GM21360 (cell line): ENCODE measurements at regions not wholly inside any gene's neighbourhood (a gene's known extent, or its start where the extent isn't known, plus 50 kb on each side); places are given as distances from the start of the nearest gene placed in this dataset.
"Not testable (repeated sequence)": the region's sequence is repeated elsewhere in the genome, so short reads cannot be mapped to it uniquely, and the experiment has no call there.

Experiments used
- ATAC-seq: cut with Tn5 transposase; IDR thresholded peaks from one replicate; pipeline ENCODE4 v1.9.1; 2021; ENCODE audit warnings: mild to moderate bottlenecking, moderate library complexity; ENCODE audit not compliant: unreplicated experiment

DNA sequence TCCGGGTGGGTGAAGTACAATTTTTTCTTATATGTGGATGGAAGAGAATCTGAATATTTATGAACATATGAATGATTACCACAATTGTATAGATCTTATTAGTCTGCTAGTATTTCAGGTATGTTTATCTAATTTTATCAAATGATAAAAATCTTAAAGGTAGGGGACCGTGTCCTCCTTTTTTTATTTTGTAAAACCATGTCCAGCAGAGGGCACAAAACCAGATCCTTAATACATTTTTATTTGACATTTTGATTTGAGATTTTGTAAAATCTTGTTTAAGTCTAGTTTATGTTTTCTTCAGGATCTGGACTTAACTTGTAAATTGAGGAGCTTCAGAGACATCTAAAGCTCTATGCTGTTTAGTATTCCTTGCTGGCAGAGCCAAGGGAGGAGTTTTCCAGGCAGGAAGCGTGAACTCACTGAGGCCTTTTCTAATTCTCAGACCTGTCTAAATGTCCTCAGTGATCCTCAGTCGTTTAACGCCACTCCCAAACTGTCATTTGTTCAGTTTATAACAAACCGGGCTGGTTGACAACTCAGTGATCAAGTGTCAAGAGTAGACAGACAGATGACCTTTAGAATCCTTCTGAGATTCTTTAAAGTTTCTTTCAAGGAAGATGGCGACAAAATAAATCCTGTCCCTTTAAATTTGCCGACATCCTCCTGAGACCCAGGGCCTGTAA lies 263.9 kb downstream of the KTN1 start:
- ATAC-seq: no peak

GRCh38 chr14:55845963-55846825 lies 266.2 kb downstream of the KTN1 start:
- no peak for ATAC-seq

GRCh38 chr14:55846826-55847446 lies 266.9 kb downstream of the KTN1 start:
- no peak for ATAC-seq

DNA sequence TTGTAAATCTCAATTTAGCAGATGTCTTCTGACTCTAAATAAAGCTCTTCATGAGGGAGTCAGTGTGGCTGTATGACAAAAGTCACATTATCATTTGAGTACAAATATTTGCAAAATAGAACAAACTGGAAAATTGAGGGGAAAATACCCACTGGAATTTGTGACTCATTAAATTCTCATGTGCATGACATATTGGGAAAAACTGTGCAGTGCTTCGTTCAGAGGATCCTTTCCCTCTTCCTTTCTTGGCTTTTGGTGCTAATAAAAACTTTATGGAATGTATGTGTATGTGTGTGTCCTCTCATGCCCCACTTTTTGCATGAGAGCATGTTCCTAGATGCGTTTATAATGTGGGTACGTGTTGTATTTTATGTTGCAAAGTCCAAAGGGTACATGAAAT lies 267.8 kb downstream of the KTN1 start:
- ATAC-seq: no peak

DNA sequence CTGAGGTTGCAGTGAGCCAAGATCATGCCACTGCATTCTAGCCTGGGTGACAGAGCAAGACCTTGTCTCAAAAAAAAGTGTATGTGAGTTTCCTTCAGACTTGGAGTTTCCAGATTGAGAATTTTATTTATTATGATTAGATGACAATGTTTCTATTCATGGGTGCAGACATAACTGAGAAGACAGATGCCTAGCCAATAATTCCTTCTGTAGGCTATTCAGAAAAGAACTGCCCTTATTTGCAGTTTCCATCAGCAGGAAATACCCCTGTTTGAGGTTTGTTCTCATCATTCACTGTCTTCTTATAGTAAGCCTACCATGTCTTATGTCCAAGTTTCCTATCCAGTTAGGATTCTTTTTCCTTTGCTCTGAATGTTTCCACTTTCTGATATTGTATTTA lies 269.0 kb downstream of the KTN1 start:
- ATAC-seq: no peak

GRCh38 chr14:55849833-55850232 lies 268.4 kb upstream of the PELI2 start:
- ATAC-seq: no peak

GRCh38 chr14:55850825-55851241 lies 267.4 kb upstream of the PELI2 start:
- ATAC-seq: no peak

DNA sequence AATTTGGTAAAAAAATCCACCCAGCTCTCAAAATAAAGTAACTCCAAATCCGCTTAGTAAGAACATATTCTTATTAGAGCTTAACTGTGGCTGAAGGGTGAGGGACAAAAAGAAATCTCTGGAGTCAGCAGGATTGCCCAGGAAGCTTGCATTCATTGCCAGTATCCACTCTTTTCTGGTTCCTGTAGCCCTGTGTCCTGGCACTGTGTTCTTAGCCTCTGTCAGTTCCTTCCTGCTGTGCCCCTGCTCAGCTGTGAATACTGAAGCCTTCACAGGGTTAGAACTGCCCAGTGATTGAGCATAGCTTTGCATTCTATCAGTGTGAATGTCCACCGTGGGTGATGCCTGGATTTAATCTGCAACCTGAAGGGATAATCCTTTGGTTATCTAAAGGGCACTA lies 266.9 kb upstream of the PELI2 start:
- no peak for ATAC-seq

DNA sequence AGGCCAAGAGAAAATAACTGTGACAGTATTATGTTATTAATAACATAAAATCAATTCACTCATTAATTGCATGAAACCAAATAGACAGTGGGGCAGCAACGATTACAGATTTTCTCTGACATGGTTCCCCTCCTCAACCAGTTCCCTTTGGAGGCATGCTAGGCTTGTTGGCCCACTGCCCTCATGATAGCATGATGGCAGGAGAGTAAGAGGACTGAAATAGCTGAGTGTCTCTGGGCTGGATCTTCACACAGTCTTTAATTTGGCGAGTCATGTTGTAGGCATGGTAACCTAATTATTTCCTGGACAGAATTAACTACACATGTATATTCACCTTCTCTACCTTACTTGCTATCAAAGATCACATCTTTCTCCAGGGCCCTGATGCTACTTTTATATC lies 266.2 kb upstream of the PELI2 start:
- no peak for ATAC-seq

GRCh38 chr14:55855751-55856150 lies 262.5 kb upstream of the PELI2 start:
- ATAC-seq: no peak

DNA sequence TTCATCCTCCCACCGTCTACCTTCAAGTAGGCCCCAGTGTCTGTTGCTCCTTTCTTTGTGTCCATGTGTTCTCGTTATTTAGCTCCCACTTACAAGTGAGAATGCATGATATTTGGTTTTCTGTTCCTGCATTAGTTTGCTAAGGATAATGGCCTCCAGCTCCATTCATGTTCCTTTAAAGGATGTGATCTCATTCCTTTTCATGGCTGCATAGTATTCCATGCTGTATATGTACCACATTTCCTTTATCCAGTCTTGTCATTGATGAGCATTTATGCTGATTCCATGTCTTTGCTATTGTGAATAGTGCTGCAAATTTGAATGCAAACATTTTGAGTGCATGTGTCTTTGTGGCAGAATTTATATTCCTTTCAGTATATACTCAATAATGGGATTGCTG lies 259.6 kb upstream of the PELI2 start:
- ATAC-seq: no peak

DNA sequence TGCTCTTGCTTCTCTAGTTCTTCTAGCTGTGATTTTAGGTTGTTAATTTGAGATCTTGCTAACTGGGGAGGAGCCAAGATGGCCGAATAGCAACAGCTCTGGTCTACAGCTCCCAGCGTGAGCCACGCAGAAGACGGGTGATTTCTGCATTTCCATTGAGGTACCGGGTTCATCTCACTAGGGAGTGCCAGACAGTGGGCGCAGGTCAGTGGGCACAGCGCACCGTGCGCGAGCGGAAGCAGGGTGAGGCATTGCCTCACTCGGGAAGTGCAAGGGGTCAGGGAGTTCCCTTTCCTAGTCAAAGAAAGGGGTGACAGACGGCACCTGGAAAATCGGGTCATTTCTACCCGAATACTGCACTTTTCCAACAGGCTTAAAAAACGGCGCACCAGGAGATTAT lies 256.6 kb upstream of the PELI2 start:
- not testable (repeated sequence) for ATAC-seq

- no peak for ATAC-seq
These were observed 253.1 kb upstream of the PELI2 start for GRCh38 chr14:55864890-55865655.

GRCh38 chr14:55867311-55867710 lies 250.9 kb upstream of the PELI2 start:
- ATAC-seq: no peak

GRCh38 chr14:55867719-55868118 lies 250.5 kb upstream of the PELI2 start:
- ATAC-seq: no peak

GRCh38 chr14:55869397-55870049 lies 248.7 kb upstream of the PELI2 start:
- no peak for ATAC-seq

DNA sequence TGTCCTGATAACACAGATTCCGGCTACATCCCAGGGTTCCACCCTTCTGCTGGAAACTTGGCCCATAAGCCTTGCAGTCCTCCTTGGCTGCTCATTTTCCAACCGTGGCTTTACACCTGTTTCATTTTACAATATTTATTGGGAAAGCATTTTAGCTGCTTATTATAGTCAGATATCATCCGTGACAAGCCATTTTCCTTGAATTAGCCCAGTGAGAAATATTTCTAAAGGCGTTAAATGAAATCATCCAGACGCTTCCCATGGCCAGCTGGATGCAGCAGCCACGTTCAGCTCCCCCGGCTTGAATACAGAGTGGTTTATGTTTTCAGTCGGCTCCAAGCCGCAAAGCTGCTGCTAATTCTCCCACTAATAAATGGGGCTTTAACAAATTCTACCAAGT lies 245.0 kb upstream of the PELI2 start:
- no peak for ATAC-seq

DNA sequence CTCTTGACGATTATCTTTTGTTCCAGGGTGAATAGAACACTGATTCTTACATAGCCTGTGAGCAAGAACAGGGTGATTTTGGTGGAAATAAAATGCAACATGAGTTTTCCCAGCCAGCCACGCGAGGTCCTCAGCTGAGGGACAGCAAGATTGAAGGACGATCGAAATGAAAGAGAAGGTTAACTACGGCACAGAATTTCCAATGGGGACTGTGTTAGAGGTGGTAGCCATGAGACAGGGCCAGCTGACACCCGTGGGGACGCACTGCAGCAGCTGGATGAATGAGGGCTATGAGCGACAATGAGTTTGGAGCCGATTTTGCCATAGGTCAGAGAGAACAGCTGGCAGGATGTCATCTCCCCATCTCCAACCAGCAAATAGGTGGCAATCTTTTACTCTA lies 243.4 kb upstream of the PELI2 start:
- ATAC-seq: no peak

GRCh38 chr14:55877942-55878341 lies 240.3 kb upstream of the PELI2 start:
- no peak for ATAC-seq

GRCh38 chr14:55881577-55882241 lies 236.5 kb upstream of the PELI2 start:
- ATAC-seq: no peak
